ENCODE measurements at regions not wholly inside any gene's neighbourhood (a gene's known extent, or its start where the extent isn't known, plus 50 kb on each side); places are given as distances from the start of the nearest gene placed in this dataset.
A peak's percentile ranks its signal among the peaks of the same experiment; 100 is the strongest.
"Not testable (repeated sequence)": the region's sequence is repeated elsewhere in the genome, so short reads cannot be mapped to it uniquely, and the experiment has no call there.

DNA sequence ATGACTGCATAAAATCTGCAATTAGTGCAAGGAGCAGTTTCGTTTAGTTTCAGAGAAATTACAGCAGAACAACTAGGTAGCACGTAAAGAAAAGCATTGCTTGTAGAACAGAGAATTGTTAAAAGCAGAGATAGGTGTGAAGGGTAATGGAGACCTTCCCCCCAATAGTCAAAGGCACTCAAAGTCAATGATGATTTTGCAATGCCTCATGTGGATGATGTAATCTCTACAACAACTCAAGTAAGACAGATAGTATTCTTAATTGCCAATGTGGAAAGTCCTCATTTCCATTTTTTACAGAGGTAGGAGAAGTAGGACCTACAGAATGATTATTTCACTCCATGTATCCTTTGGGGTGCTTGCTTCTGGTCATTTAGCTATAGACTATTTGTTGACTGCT is 94.3 kb upstream of the GNAI1 start:
- H3K4me3 ChIP-seq (ENCODE audit: low read depth, low read length) = no peak overlapping the region
- TF ChIP-seq, protein P1, sequence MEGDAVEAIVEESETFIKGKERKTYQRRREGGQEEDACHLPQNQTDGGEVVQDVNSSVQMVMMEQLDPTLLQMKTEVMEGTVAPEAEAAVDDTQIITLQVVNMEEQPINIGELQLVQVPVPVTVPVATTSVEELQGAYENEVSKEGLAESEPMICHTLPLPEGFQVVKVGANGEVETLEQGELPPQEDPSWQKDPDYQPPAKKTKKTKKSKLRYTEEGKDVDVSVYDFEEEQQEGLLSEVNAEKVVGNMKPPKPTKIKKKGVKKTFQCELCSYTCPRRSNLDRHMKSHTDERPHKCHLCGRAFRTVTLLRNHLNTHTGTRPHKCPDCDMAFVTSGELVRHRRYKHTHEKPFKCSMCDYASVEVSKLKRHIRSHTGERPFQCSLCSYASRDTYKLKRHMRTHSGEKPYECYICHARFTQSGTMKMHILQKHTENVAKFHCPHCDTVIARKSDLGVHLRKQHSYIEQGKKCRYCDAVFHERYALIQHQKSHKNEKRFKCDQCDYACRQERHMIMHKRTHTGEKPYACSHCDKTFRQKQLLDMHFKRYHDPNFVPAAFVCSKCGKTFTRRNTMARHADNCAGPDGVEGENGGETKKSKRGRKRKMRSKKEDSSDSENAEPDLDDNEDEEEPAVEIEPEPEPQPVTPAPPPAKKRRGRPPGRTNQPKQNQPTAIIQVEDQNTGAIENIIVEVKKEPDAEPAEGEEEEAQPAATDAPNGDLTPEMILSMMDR (IDR thresholded peaks at IDR 0.05; ENCODE audit: insufficient read depth, low read depth, low read length) = no peak
- DNase-seq (ENCODE audit: low read depth) = no peak

DNA sequence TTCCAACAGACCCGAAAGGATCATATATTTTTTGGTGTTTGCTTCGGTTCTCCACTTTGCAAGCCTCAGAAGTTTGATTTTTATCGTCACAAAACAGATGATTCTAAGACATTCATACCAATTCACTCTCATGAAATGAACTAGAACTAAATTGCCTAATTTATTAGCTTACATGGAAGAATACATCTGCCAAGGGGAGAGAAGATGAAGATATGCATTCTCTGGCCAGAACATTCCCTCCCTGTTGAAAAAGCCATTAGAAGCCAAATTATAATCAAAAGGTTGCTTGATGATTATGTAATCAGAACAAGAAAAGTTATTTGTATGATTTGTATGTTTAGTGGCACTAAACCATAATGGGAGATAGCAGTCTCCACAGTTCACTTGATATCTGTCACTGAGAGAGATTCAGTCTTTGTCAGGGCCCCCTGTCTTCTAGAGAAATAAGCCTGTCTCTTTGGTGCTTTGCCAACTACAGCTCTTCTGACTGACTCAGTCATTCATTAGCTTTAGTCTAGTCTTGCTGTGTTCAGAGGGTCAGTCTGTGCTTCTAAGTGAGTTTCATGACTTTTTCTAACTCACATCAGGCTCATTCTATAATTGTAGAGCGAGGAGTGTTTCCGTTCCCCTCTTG is 95.3 kb upstream of the GNAI1 start:
- H3K4me3 ChIP-seq (ENCODE audit: low read depth, low read length) = no peak overlapping the region
- TF ChIP-seq, protein P1 (IDR thresholded peaks at IDR 0.05; ENCODE audit: insufficient read depth, low read depth, low read length) = no peak
- DNase-seq (ENCODE audit: low read depth) = no peak

DNA sequence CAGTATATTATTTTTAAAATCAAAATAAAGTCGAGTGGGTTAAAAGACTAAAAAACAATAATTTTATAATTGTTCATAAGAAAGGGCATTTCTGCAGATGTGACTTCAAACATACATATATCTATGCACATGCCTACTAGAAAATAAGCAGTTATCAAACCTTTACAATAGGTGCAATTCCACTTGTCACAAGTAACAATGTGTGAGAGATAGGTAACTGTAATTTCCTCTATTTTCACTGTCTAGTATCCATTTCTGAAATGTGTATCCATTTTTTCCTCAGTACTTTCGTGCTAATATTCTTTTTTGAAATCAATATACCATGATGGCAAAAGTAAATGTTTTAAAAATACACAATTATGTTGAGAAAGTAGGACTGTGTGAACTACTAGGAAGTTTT is 96.9 kb upstream of the GNAI1 start:
- TF ChIP-seq, protein P1 (IDR thresholded peaks at IDR 0.05; ENCODE audit: insufficient read depth, low read depth, low read length) = no peak
- no peak overlapping the region for H3K4me3 ChIP-seq (ENCODE audit: low read depth, low read length)
- DNase-seq (ENCODE audit: low read depth) = no peak

DNA sequence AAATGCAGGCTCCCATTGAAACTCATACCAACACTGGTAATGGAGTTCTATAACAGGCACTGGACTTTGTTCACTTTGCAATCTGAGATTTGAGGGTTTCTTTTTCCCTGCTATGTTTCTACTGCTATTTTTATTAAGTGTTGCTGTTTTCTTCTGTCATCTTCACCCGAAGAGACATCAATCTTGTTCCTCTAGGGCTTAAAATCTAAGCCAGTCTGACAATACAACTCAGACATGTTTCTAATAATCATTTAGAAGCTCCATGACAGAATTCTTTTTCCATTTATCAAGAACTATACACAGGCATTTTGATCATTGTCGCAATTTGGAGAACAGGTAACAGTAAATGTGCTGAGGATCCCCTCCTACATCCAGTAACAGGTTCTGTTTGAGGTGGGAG is 98.5 kb upstream of the GNAI1 start:
- TF ChIP-seq, protein P1 (IDR thresholded peaks at IDR 0.05; ENCODE audit: insufficient read depth, low read depth, low read length) = no peak
- no peak for DNase-seq (ENCODE audit: low read depth)
- no peak overlapping the region for H3K4me3 ChIP-seq (ENCODE audit: low read depth, low read length)

DNA sequence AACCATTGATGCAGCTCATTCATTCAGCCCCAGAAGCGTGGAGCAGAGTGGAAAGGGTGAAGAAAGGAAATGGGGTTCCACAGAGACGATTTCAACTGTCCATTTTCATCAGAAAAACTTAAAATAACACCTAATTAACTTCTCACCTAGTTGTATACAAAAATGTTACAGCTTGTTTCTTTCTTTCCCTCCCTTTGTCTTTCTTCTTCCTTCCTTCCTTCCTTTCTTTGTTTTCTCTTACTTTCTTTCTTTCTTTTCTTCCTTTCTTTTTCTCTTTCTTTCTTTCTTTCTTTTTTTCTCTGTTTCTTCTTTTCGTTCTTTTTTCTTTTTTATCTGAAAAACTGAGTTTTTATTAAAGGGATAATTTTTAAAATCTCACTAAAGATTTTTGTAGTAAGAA is 105.9 kb upstream of the GNAI1 start:
- TF ChIP-seq, protein P1 (IDR thresholded peaks at IDR 0.05; ENCODE audit: insufficient read depth, low read depth, low read length) = no peak
- no peak overlapping the region for H3K4me3 ChIP-seq (ENCODE audit: low read depth, low read length)
- DNase-seq (ENCODE audit: low read depth) = no peak

DNA sequence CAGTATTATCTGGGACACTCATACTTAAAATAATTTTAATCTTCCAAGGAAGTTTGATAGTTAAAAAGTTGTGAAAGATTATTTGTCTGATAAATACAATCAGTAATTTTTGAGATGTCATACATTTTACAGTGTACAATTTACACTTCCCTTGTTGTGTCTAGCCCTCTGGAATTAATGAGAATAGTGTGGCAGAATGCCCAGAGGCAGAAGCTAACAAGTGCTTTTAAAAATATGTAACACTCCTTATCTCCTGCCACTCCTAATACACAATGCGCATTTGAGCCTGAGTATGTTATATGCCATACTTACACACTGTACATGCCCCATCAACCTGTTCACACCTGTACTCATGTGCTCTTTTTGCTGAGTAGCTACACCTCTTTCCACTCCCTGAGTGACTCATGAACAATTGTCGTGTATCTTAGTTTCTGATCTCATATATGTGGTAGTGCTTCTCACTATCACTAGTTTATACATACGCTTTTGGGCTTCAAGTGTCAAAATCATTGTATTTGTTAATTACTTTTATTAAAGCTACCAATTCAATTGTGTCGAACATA is 106.9 kb upstream of the GNAI1 start:
- no peak overlapping the region for H3K4me3 ChIP-seq (ENCODE audit: low read depth, low read length)
- peak; percentile 41 for DNase-seq (ENCODE audit: low read depth)
- TF ChIP-seq, protein P1 (IDR thresholded peaks at IDR 0.05; ENCODE audit: insufficient read depth, low read depth, low read length) = no peak

DNA sequence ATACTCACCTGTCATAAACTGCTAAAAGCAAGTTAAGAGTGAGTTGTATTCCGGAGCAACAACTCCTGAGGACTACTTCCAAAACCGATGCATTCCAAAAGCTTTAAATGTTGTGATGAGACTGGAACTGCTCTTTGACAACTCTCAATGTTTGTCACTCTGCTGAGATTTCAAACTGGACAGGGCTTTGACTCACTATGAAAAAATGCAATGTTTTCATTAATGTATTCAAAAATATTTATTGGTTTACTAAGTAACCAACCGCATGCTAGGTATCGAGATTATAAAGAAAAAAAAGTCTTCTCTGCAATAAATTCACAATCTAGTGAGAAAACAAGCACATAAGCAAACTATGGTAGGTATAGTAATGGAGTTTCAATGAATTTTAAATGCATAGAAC is 107.9 kb upstream of the GNAI1 start:
- no peak overlapping the region for H3K4me3 ChIP-seq (ENCODE audit: low read depth, low read length)
- TF ChIP-seq, protein P1 (IDR thresholded peaks at IDR 0.05; ENCODE audit: insufficient read depth, low read depth, low read length) = no peak
- DNase-seq (ENCODE audit: low read depth) = peak; percentile 48

DNA sequence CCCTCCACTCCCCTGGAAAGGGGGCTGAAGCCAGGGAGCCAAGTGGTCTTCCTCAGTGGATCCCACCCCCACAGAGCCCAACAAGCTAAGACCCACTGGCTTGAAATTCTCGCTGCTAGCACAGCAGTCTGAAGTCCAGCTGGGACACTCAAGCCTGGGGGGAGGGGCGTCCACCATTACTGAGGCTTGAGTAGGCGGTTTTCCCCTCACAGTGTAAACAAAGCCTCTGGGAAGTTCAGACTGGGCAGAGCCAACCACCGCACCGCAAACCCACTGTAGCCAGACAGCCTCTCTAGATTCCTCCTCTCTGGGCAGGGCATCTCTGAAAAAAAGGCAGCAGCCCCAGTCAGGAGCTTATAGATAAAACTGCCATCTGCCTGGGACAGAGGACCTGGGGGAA is 114.4 kb upstream of the GNAI1 start:
- DNase-seq (ENCODE audit: low read depth) = not testable (repeated sequence)

DNA sequence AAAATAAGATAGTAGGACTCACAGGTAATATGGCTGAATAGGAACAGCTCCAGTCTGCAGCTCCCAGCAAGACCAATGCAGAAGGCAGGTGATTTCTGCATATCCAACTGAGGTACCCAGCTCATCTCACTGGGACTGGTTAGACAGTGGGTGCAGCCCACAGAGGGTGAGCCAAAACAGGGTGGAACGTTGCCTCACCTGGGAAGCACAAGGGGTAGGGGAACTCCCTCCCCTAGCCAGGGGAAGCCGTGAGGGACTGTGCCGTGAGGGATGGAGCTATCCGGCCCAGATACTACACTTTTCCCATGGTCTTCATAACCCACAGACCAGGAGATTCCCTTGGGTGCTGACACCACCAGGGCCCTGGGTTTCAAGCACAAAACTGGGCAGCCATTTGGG is 114.8 kb upstream of the GNAI1 start:
- H3K4me3 ChIP-seq (ENCODE audit: low read depth, low read length); DNase-seq (ENCODE audit: low read depth): not testable (repeated sequence)

More for the DNA sequence above, 114.4 kb upstream of the GNAI1 start:
- not testable (repeated sequence) for H3K4me3 ChIP-seq (ENCODE audit: low read depth, low read length)
